GM18858 (cell line): ENCODE measurements at regions not wholly inside any gene's neighbourhood (a gene's known extent, or its start where the extent isn't known, plus 50 kb on each side); places are given as distances from the start of the nearest gene placed in this dataset.

Source experiments
- ATAC-seq: cut with Tn5 transposase; IDR thresholded peaks from one replicate; pipeline ENCODE4 v1.9.1; 2021; ENCODE audit not compliant: unreplicated experiment

GRCh38 chr4:1479454-1479853, 73.2 kb upstream of the NKX1-1 start:
- ATAC-seq, result no peak

- ATAC-seq, result no peak
Measured at GRCh38 chr4:1478766-1479355, 72.6 kb upstream of the NKX1-1 start.

GRCh38 chr4:1477045-1477840, 71.0 kb upstream of the NKX1-1 start:
- no peak for ATAC-seq

- no peak for ATAC-seq
Measured at GRCh38 chr4:1476140-1476513, 69.9 kb upstream of the NKX1-1 start.

- no peak for ATAC-seq
Measured at GRCh38 chr4:1475277-1476139, 69.3 kb upstream of the NKX1-1 start.

- no peak for ATAC-seq
Measured at GRCh38 chr4:1474126-1475090, 68.2 kb upstream of the NKX1-1 start.

- ATAC-seq, result no peak
Measured at GRCh38 chr4:1473718-1474117, 67.5 kb upstream of the NKX1-1 start.

- no peak for ATAC-seq
Measured at GRCh38 chr4:1472911-1473518, 66.8 kb upstream of the NKX1-1 start.

GRCh38 chr4:1472148-1472797, 66.0 kb upstream of the NKX1-1 start:
- ATAC-seq, result no peak

GRCh38 chr4:1471443-1472147, 65.4 kb upstream of the NKX1-1 start:
- no peak for ATAC-seq

- ATAC-seq, result no peak
Measured at GRCh38 chr4:1470816-1471442, 64.7 kb upstream of the NKX1-1 start.

GRCh38 chr4:1470393-1470670, 64.1 kb upstream of the NKX1-1 start:
- no peak for ATAC-seq

- ATAC-seq, result no peak
Measured at GRCh38 chr4:1469607-1470392, 63.6 kb upstream of the NKX1-1 start.

- ATAC-seq, result no peak
Measured at GRCh38 chr4:1469043-1469442, 62.8 kb upstream of the NKX1-1 start.

- no peak for ATAC-seq
Measured at GRCh38 chr4:1467581-1468458, 61.6 kb upstream of the NKX1-1 start.

GRCh38 chr4:1466863-1467165, 60.6 kb upstream of the NKX1-1 start:
- ATAC-seq, result no peak
